Heart left ventricle (tissue), 16 donors: ENCODE measurements at regions not wholly inside any gene's neighbourhood (a gene's known extent, or its start where the extent isn't known, plus 50 kb on each side); places are given as distances from the start of the nearest gene placed in this dataset.

ENCODE experiments used
- ATAC-seq, 4 donors: fragments of 200-7000 bp; cut with Tn5 transposase; one replicate each; pipeline ENCODE4 v1.9.1; 2020 to 2022; ENCODE audit warnings: moderate library complexity in 4 of 4, mild to moderate bottlenecking in 3 of 4, moderate number of reproducible peaks in 1 of 4
- DNase-seq, 5 donors: peaks; one replicate each; pipeline ENCODE4 v3.0.0-alpha.2; 2020
- H3K27ac ChIP-seq, 12 donors: fragments of 200-600 bp; sonication (generic) in 4 of 12; one replicate each; pipeline versions ENCODE4 v1.5.0 to v1.8.0; 2016 to 2022; ENCODE audit warnings: mild to moderate bottlenecking in 2 of 12
- H3K27me3 ChIP-seq, 9 donors: fragments of 200-600 bp; sonication (generic) in 2 of 9; one replicate each; pipeline versions ENCODE4 v1.5.1 to v1.8.0; 2016 to 2022; ENCODE audit warnings: mild to moderate bottlenecking in 3 of 9
- H3K36me3 ChIP-seq, 9 donors: fragments of 200-600 bp; sonication (generic) in 2 of 9; one replicate each; pipeline versions ENCODE4 v1.5.0 to v1.8.0; 2018 to 2022; ENCODE audit warnings: mild to moderate bottlenecking in 2 of 9
- H3K4me1 ChIP-seq, 12 donors: fragments of 200-600 bp; sonication (generic) in 4 of 12; one replicate each; pipeline versions ENCODE4 v1.5.0 to v1.8.0; 2016 to 2022; ENCODE audit warnings: mild to moderate bottlenecking in 3 of 12
- H3K4me3 ChIP-seq, 12 donors: fragments of 200-600 bp; sonication (generic) in 4 of 12; one replicate each; pipeline versions ENCODE4 v1.5.0 to v1.8.0; 2017 to 2022; ENCODE audit warnings: mild to moderate bottlenecking in 9 of 12, moderate library complexity in 4 of 12
- H3K9me3 ChIP-seq, 12 donors: fragments of 200-600 bp; sonication (generic) in 4 of 12; one replicate each; pipeline versions ENCODE4 v1.5.0 to v1.8.0; 2016 to 2022; ENCODE audit warnings: mild to moderate bottlenecking in 1 of 12
- POLR2A ChIP-seq, 2 donors: fragments of 450-650 bp; IDR thresholded peaks; one replicate each; pipeline ENCODE4 v1.6.1; 2017; ENCODE audit warnings: antibody characterized with exemption in 2 of 2, mild to moderate bottlenecking in 2 of 2, moderate library complexity in 2 of 2
- WGBS, 4 donors: extraction: QIAGEN DNeasy Blood & Tissue Kit in 2 of 4; methylation state at CpG; one replicate each; pipeline versions ENCODE4 v1.1.5 to v1.1.7; 2013 to 2018; 5-methylcytosine and 5-hydroxymethylcytosine counted together
- intact Hi-C, 10 donors: fragments of 100-400 bp; cut with DNase I; formaldehyde crosslinking; loops; one replicate each; pipeline versions ENCODE4 v1.11.1 to v1.14.2; 2022
- TF ChIP-seq, protein P1 (sequence below), 12 donors: fragments of 200-600 bp; sonication (generic) in 4 of 12; IDR thresholded peaks; one replicate each; pipeline versions ENCODE4 v1.5.0 to v1.8.0; 2018 to 2022; ENCODE audit warnings: antibody characterized with exemption in 12 of 12, mild to moderate bottlenecking in 5 of 12
- donor health status: ischemic (EF 13 %, LVEDD 7.1; RV severe dilation, severe dysfunction).
- donor health status: healthy with polysubstance abuse.
- donor health status: DM: no; HTN: yes; CAD: no.
- donor health status: DM: no; HTN: no; CAD: no.
- donor health status: ischemic (EF 25% LVEDD 6.9; RV normal size, moderate dysfunction).
- donor health status: ischemic (EF 25% LVEDD 5.7; RV mildly dilated, moderate dysfunction).
- donor health status: healthy.
- donor health status: DM: yes; HTN: yes; CAD: no.
- donor health status: ischemic (EF 35%, LVEDD 5.7; RV mildly dilated, moderate dysfunction).
- donor health status: nonischemic (EF 11% LVEDD 7.7; RV severe dilation, severe dysfunction).
- donor health status: DM: yes; HTN: yes; CAD: no.
- donor health status: PGD.
- donor health status: ischemic (EF 29% LVEDD 5.4; RV normal size, mild dysfunction).
- donor health status: nonischemic (EF 23%, LVEDD 6.1; RV moderate dilation, normal function).

DNA sequence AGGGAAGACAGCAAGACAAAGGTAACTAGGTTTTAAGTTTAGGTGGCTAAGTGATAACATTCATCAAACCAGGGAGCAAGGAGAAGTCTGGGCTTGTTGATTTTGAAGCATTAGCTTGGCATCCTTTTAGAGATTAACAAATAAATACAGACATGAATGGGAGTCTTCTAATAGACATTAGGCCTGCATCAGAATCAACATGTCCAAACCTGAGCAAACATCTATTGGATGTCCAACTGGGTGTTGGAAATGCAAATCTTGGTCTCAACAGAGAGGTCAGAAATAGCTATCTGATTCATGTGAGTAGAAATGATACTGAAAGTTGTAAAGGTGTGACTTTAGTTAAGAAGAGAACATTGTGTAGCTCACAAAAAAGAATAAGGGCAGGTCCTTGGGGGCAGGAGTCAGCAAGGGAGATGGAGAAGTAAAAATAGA is 85.5 kb upstream of the RND3 start:
- no peak for ATAC-seq
- TF ChIP-seq, protein P1, sequence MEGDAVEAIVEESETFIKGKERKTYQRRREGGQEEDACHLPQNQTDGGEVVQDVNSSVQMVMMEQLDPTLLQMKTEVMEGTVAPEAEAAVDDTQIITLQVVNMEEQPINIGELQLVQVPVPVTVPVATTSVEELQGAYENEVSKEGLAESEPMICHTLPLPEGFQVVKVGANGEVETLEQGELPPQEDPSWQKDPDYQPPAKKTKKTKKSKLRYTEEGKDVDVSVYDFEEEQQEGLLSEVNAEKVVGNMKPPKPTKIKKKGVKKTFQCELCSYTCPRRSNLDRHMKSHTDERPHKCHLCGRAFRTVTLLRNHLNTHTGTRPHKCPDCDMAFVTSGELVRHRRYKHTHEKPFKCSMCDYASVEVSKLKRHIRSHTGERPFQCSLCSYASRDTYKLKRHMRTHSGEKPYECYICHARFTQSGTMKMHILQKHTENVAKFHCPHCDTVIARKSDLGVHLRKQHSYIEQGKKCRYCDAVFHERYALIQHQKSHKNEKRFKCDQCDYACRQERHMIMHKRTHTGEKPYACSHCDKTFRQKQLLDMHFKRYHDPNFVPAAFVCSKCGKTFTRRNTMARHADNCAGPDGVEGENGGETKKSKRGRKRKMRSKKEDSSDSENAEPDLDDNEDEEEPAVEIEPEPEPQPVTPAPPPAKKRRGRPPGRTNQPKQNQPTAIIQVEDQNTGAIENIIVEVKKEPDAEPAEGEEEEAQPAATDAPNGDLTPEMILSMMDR (IDR thresholded peaks at IDR 0.05) = no peak
- no peak for TF ChIP-seq POLR2A (IDR thresholded peaks at IDR 0.05)
- no peak for DNase-seq

DNA sequence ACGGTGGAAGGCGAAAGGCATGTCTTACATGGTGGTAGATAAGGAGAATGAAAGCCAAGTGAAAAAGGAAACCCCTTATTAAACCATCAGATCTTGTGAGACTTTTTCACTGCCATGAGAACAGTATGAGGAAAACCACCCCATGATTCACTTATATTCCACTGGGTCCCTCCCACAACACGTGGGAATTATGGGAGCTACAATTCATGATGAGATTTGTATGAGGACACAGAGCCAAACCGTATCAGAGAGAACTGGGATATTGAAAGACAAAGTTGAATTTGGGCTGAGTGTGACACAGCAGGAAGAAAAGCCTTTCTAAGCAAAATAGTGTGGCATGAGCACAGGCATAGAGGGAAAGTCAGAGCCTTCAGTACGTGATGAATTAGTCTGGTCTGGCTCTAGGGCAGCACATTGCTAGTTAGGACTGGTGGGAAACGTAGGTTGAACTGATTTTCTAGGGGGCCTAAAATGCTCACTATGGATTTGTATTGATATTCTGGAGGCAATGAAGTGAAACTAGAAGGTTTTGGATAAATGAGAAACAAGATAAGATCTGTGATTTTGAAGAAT is 84.8 kb upstream of the RND3 start:
- intact Hi-C loops = no loop called here
- H3K27ac ChIP-seq = no peak overlapping the region
- H3K4me3 ChIP-seq = no peak overlapping the region
- no peak for TF ChIP-seq POLR2A (IDR thresholded peaks at IDR 0.05)
- TF ChIP-seq, protein P1 (IDR thresholded peaks at IDR 0.05) = no peak
- ATAC-seq (no peak), DNase-seq (no peak)
- WGBS, 4 donors = 80 to 84% (median 83%) methylated on average over 6 of the region's 6 CpGs
- H3K27me3 ChIP-seq = no peaks in the 10 kb centered on the region
- no peaks in the 10 kb centered on the region for H3K4me1 ChIP-seq
- H3K36me3 ChIP-seq = no peaks in the 10 kb centered on the region
- H3K9me3 ChIP-seq = peaks cover 0 to 2% (median 0%) of the 10 kb centered on the region in 12 donors

More for the DNA sequence above, 85.5 kb upstream of the RND3 start:
- no peak overlapping the region for H3K27ac ChIP-seq
- H3K4me3 ChIP-seq = no peak overlapping the region
- H3K9me3 ChIP-seq = peaks cover 0 to 4% (median 0%) of the 10 kb centered on the region in 12 donors
- H3K27me3 ChIP-seq = no peaks in the 10 kb centered on the region
- H3K4me1 ChIP-seq = no peaks in the 10 kb centered on the region
- no peaks in the 10 kb centered on the region for H3K36me3 ChIP-seq
- intact Hi-C loops = no loop called here

DNA sequence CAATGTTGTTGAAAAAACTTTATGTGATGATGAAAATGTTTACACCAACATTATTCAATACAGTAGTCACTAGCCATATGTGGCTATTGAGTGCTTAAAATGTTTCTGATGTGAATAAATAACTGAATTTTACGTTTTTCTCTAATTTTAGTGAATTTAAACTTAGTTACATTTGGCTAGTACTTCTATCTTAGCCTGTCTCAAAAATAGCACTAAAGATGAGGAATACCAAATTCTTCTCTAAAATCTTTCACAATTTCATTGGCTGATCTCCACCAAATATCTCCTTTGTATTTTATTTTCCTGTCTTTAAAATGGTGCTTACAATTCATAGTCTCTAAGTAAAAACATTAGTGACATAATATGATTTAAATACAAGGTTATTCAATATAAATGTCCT is 83.7 kb upstream of the RND3 start:
- Histone ChIP-seq H3K27me3 (no peaks in the 10 kb centered on the region), H3K27ac (no peak overlapping the region), H3K4me3 (no peak overlapping the region), H3K9me3 (no peaks in the 10 kb centered on the region), H3K36me3 (no peaks in the 10 kb centered on the region), H3K4me1 (no peaks in the 10 kb centered on the region)
- intact Hi-C loops = no loop called here
- TF ChIP-seq, protein P1 (IDR thresholded peaks at IDR 0.05) = no peak
- 54 to 61% (median 58%) methylated on average over 1 of the region's 1 CpG for WGBS, 4 donors
- no peak for ATAC-seq
- DNase-seq = no peak

DNA sequence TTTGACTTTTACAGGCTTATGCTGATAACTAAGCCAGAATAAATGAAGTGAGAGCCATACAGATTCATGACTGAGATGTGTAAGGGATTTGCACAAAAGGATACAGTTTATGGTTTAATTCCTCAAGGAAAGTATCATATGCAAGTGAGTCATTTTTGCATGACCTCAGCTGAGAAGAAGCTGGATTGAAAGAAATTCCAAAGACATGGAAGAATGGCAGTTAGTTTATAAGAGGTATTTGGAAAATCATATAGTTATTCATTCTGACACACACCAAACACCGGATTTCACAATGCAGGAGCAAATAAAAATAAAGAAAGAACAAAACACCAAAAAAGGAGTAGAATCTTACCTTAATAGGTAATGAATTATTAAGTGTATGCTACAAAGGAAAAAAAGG is 83.2 kb upstream of the RND3 start:
- WGBS, 4 donors = 83 to 90% (median 83%) methylated on average over 1 of the region's 1 CpG
- Histone ChIP-seq H3K4me3 (no peak overlapping the region), H3K36me3 (no peaks in the 10 kb centered on the region), H3K27ac (no peak overlapping the region), H3K4me1 (no peaks in the 10 kb centered on the region), H3K9me3 (no peaks in the 10 kb centered on the region), H3K27me3 (no peaks in the 10 kb centered on the region)
- ATAC-seq = no peak
- TF ChIP-seq, protein P1 (IDR thresholded peaks at IDR 0.05) = no peak
- no peak for TF ChIP-seq POLR2A (IDR thresholded peaks at IDR 0.05)
- no peak for DNase-seq
- intact Hi-C loops = no loop called here
